ENCODE measurements at regions not wholly inside any gene's neighbourhood (a gene's known extent, or its start where the extent isn't known, plus 50 kb on each side); places are given as distances from the start of the nearest gene placed in this dataset.
"Not testable (repeated sequence)": the region's sequence is repeated elsewhere in the genome, so short reads cannot be mapped to it uniquely, and the experiment has no call there.

GRCh38 chr4:106585915-106586349 is 217.4 kb upstream of the GIMD1 start:
- no peak for DNase-seq

GRCh38 chr4:106584337-106584989 is 215.9 kb upstream of the GIMD1 start:
- DNase-seq: no peak

- no peak for DNase-seq
Observed at GRCh38 chr4:106583567-106583966, 215.0 kb upstream of the GIMD1 start.

GRCh38 chr4:106583108-106583507 is 214.5 kb upstream of the GIMD1 start:
- no peak for DNase-seq

GRCh38 chr4:106582103-106582502 is 213.5 kb upstream of the GIMD1 start:
- DNase-seq: no peak

- DNase-seq: no peak
Observed at GRCh38 chr4:106579236-106579635, 210.7 kb upstream of the GIMD1 start.

GRCh38 chr4:106569146-106570031 is 200.8 kb upstream of the GIMD1 start:
- DNase-seq: no peak

GRCh38 chr4:106565727-106566126 is 197.1 kb upstream of the GIMD1 start:
- DNase-seq: no peak

- DNase-seq: not testable (repeated sequence)
Observed at GRCh38 chr4:106563637-106564036, 195.1 kb upstream of the GIMD1 start.

- no peak for DNase-seq
Observed at GRCh38 chr4:106551724-106552123, 183.1 kb upstream of the GIMD1 start.

GRCh38 chr4:106548446-106549044 is 180.0 kb upstream of the GIMD1 start:
- DNase-seq: no peak

- no peak for DNase-seq
Observed at GRCh38 chr4:106546370-106546769, 177.8 kb upstream of the GIMD1 start.

GRCh38 chr4:106542609-106543008 is 174.0 kb upstream of the GIMD1 start:
- not testable (repeated sequence) for DNase-seq

GRCh38 chr4:106541253-106541652 is 172.7 kb upstream of the GIMD1 start:
- DNase-seq: no peak

- no peak for DNase-seq
Observed at GRCh38 chr4:106530821-106531220, 162.2 kb upstream of the GIMD1 start.

- DNase-seq: no peak
Observed at GRCh38 chr4:106530024-106530361, 161.4 kb upstream of the GIMD1 start.

- DNase-seq: no peak
Observed at GRCh38 chr4:106529348-106530023, 160.9 kb upstream of the GIMD1 start.

GRCh38 chr4:106527316-106527715 is 158.7 kb upstream of the GIMD1 start:
- no peak for DNase-seq

- not testable (repeated sequence) for DNase-seq
Observed at GRCh38 chr4:106525425-106525824, 156.8 kb upstream of the GIMD1 start.

GRCh38 chr4:106524772-106525171 is 156.2 kb upstream of the GIMD1 start:
- not testable (repeated sequence) for DNase-seq

GRCh38 chr4:106522839-106523238 is 154.3 kb upstream of the GIMD1 start:
- no peak for DNase-seq

GRCh38 chr4:106512706-106513105 is 144.1 kb upstream of the GIMD1 start:
- no peak for DNase-seq

- no peak for DNase-seq
Observed at GRCh38 chr4:106507440-106507839, 138.9 kb upstream of the GIMD1 start.
